Cardiac muscle cell (in vitro differentiated cells and primary cell): ENCODE measurements at regions not wholly inside any gene's neighbourhood (a gene's known extent, or its start where the extent isn't known, plus 50 kb on each side); places are given as distances from the start of the nearest gene placed in this dataset.
"Not testable (repeated sequence)": the region's sequence is repeated elsewhere in the genome, so short reads cannot be mapped to it uniquely, and the experiment has no call there.

Source experiments
- DNase-seq, 2 donors: peaks; one replicate each; pipeline versions ENCODE4 v3.0.0 to v3.0.0-alpha.2; 2010 to 2017; ENCODE audit warnings: low read depth in 1 of 2, low spot score in 1 of 2
- H3K27ac ChIP-seq: fragments of 200-600 bp; sonication (generic); 2 replicates; pipeline ENCODE4 v1.5.1; 2016
- H3K27me3 ChIP-seq: fragments of 200-600 bp; sonication (generic); 2 replicates; pipeline ENCODE4 v1.6.0; 2016; ENCODE audit warnings: control low read depth
- H3K36me3 ChIP-seq: fragments of 200-600 bp; sonication (generic); 2 replicates; pipeline ENCODE4 v1.5.1; 2016; ENCODE audit warnings: control low read depth
- H3K4me1 ChIP-seq: fragments of 200-600 bp; sonication (generic); 2 replicates; pipeline ENCODE4 v1.8.1; 2017; ENCODE audit warnings: low read depth, mild to moderate bottlenecking, mixed run types
- H3K4me3 ChIP-seq: fragments of 200-600 bp; sonication (generic); 2 replicates; pipeline ENCODE4 v1.5.1; 2016; ENCODE audit warnings: mild to moderate bottlenecking
- H3K9me3 ChIP-seq: fragments of 200-600 bp; sonication (generic); 2 replicates; pipeline ENCODE4 v1.5.1; 2017; ENCODE audit warnings: low read depth, mild to moderate bottlenecking, control low read depth
- CTCF ChIP-seq: IDR thresholded peaks from 2 replicates; pipeline ENCODE4 v1.5.1; 2012; ENCODE audit warnings: low read depth, mild to moderate bottlenecking, low read length

DNA sequence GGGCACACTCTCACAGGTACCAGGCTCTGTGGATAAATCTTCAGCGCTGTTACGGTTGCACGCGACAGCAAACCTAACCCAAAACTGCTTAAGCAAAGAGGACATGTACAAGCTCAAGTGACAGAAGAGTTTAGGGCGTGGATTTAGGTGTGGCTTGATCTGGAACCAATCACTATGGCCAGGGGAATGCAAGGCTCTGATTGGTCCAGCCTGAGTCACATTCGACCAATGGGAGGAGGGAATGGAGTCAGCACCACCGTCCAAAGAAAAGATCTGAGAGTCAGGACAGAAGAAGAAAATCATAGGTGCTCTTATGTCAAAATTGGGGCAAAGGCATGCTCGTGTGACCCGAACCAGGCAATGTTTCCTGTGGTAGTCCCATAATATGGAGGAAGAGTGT lies 139.0 kb downstream of the TRIM43 start:
- H3K27ac ChIP-seq, result no peak overlapping the region
- no peaks in the 10 kb centered on the region for H3K4me1 ChIP-seq
- H3K9me3 ChIP-seq, result no peaks in the 10 kb centered on the region
- H3K4me3 ChIP-seq, result no peak overlapping the region
- H3K36me3 ChIP-seq, result no peaks in the 10 kb centered on the region
- no peaks in the 10 kb centered on the region for H3K27me3 ChIP-seq
- DNase-seq, result no peak
- TF ChIP-seq CTCF, result no peak

GRCh38 chr2:95734976-95735890 lies 143.4 kb downstream of the TRIM43 start:
- no peaks in the 10 kb centered on the region for H3K9me3 ChIP-seq
- TF ChIP-seq CTCF, result no peak
- no peaks in the 10 kb centered on the region for H3K4me1 ChIP-seq
- no peak for DNase-seq
- no peak overlapping the region for H3K4me3 ChIP-seq
- no peaks in the 10 kb centered on the region for H3K27me3 ChIP-seq
- H3K27ac ChIP-seq, result no peak overlapping the region
- H3K36me3 ChIP-seq, result no peaks in the 10 kb centered on the region

GRCh38 chr2:95738301-95738700 lies 146.5 kb downstream of the TRIM43 start:
- H3K36me3 ChIP-seq, result no peaks in the 10 kb centered on the region
- no peaks in the 10 kb centered on the region for H3K4me1 ChIP-seq
- no peak for DNase-seq
- no peak overlapping the region for H3K4me3 ChIP-seq
- no peak overlapping the region for H3K27ac ChIP-seq
- no peak for TF ChIP-seq CTCF
- no peaks in the 10 kb centered on the region for H3K9me3 ChIP-seq
- H3K27me3 ChIP-seq, result no peaks in the 10 kb centered on the region

- not testable (repeated sequence) for H3K27me3 ChIP-seq, H3K36me3 ChIP-seq, H3K4me3 ChIP-seq, H3K9me3 ChIP-seq, H3K27ac ChIP-seq, H3K4me1 ChIP-seq, DNase-seq
These were observed 160.3 kb downstream of the TRIM43 start for GRCh38 chr2:95752126-95752525.

GRCh38 chr2:95753812-95754211 lies 162.0 kb downstream of the TRIM43 start:
- not testable (repeated sequence) for H3K4me1 ChIP-seq, DNase-seq, H3K27ac ChIP-seq, H3K27me3 ChIP-seq, H3K36me3 ChIP-seq, H3K4me3 ChIP-seq, H3K9me3 ChIP-seq

DNA sequence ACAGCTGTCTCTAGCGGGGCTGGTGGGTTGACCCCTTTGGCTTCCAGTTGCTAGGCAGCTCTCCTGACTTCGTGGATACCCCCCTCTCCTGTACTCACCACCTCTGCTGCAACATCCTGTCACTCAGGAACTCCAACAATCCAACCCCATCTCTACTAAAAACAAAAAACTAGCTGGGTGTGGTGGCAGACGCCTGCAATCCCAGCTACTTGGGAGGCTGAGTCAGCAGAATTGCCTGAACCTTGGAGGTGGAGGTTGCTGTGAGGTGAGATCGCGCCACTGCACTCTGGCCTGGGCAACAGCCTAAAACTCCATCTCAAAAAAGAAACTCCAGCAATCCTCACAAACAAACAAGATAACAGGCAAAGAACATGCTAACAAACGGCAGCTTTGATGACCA lies 162.4 kb downstream of the TRIM43 start:
- not testable (repeated sequence) for H3K27me3 ChIP-seq, H3K36me3 ChIP-seq, DNase-seq, H3K9me3 ChIP-seq, H3K27ac ChIP-seq, H3K4me1 ChIP-seq, H3K4me3 ChIP-seq

GRCh38 chr2:95754819-95755563 lies 163.2 kb downstream of the TRIM43 start:
- H3K36me3 ChIP-seq, H3K4me3 ChIP-seq, H3K27ac ChIP-seq, DNase-seq, H3K27me3 ChIP-seq, H3K9me3 ChIP-seq, H3K4me1 ChIP-seq: not testable (repeated sequence)

DNA sequence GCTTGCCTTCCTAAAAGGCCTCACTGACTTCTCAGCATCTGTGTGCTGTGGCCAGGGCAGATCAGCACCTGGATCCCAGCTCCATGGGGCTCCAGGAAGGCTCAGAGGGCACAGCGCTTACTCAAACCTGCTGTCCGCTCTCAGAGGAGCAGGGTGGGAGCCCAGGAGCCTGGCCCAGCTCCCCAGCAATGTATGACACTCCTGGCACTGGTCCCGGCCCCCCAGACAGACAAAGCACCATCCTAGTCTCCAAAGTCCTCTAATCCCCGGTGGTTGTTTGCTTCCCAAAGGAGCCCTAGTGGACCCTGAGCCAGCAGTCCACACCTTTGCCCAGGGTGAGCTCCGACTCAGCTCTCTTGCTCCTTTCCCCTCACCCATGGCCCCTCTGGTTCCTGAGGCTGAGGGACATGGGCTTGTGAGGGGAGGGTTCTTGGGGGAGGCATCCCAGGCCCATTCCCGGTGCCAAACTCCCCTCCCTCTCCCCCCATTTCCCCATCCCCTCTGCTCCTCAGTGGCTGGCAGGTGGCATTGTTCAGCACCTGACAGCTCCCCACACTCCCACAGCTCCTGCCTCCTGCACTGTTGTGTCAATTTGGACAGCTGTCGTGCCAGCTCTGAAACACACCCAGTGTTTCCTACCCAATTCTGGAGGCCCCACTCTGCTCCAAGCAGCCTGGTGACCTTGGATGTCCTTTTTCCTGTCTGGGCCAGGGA lies 164.3 kb downstream of the TRIM43 start:
- H3K27me3 ChIP-seq, H3K36me3 ChIP-seq, H3K9me3 ChIP-seq, H3K4me1 ChIP-seq, H3K27ac ChIP-seq, DNase-seq, H3K4me3 ChIP-seq: not testable (repeated sequence)
